Heart left ventricle (tissue), 13 donors: ENCODE measurements at regions not wholly inside any gene's neighbourhood (a gene's known extent, or its start where the extent isn't known, plus 50 kb on each side); places are given as distances from the start of the nearest gene placed in this dataset.

Experiments
- POLR2A ChIP-seq, 2 donors: fragments of 450-650 bp; IDR thresholded peaks; one replicate each; pipeline ENCODE4 v1.6.1; 2017; ENCODE audit warnings: antibody characterized with exemption in 2 of 2, mild to moderate bottlenecking in 2 of 2, moderate library complexity in 2 of 2
- TF ChIP-seq, protein P1 (sequence below), 12 donors: fragments of 200-600 bp; sonication (generic) in 4 of 12; IDR thresholded peaks; one replicate each; pipeline versions ENCODE4 v1.5.0 to v1.8.0; 2018 to 2022; ENCODE audit warnings: antibody characterized with exemption in 12 of 12, mild to moderate bottlenecking in 5 of 12
- donor health status: ischemic (EF 13 %, LVEDD 7.1; RV severe dilation, severe dysfunction).
- donor health status: DM: no; HTN: yes; CAD: no.
- donor health status: DM: no; HTN: no; CAD: no.
- donor health status: ischemic (EF 25% LVEDD 6.9; RV normal size, moderate dysfunction).
- donor health status: ischemic (EF 25% LVEDD 5.7; RV mildly dilated, moderate dysfunction).
- donor health status: ischemic (EF 35%, LVEDD 5.7; RV mildly dilated, moderate dysfunction).
- donor health status: nonischemic (EF 11% LVEDD 7.7; RV severe dilation, severe dysfunction).
- donor health status: DM: yes; HTN: yes; CAD: no.
- donor health status: PGD.
- donor health status: ischemic (EF 29% LVEDD 5.4; RV normal size, mild dysfunction).
- donor health status: nonischemic (EF 23%, LVEDD 6.1; RV moderate dilation, normal function).

DNA sequence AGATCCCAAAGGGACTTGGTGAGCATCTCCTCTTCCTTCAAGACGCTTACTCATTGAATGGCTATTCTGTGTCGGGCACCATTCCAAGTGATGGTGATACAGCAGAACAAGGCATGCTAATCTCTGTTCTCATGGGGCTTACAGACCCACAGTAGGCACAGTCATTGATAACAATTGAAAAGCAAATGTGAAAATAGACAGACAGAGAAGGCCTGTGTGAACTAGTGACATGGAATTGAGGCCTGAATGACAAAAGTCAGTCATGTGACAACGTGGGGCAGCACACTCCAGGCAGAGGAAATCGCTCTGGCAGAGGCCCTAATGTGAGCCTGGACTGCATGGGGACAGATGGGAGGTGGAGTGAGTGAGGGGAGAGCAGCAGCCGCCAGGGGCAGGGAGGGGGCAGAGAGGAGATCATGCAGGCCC lies 70.7 kb upstream of the CPLX2 start:
- TF ChIP-seq, protein P1, sequence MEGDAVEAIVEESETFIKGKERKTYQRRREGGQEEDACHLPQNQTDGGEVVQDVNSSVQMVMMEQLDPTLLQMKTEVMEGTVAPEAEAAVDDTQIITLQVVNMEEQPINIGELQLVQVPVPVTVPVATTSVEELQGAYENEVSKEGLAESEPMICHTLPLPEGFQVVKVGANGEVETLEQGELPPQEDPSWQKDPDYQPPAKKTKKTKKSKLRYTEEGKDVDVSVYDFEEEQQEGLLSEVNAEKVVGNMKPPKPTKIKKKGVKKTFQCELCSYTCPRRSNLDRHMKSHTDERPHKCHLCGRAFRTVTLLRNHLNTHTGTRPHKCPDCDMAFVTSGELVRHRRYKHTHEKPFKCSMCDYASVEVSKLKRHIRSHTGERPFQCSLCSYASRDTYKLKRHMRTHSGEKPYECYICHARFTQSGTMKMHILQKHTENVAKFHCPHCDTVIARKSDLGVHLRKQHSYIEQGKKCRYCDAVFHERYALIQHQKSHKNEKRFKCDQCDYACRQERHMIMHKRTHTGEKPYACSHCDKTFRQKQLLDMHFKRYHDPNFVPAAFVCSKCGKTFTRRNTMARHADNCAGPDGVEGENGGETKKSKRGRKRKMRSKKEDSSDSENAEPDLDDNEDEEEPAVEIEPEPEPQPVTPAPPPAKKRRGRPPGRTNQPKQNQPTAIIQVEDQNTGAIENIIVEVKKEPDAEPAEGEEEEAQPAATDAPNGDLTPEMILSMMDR (IDR thresholded peaks at IDR 0.05): no peak
- no peak for TF ChIP-seq POLR2A (IDR thresholded peaks at IDR 0.05)
